Effector memory CD8-positive, alpha-beta T cell (primary cell): ENCODE measurements at regions not wholly inside any gene's neighbourhood (a gene's known extent, or its start where the extent isn't known, plus 50 kb on each side); places are given as distances from the start of the nearest gene placed in this dataset.

Source experiments
- ATAC-seq: fragments of 150-1000 bp; cut with Tn5 transposase; replicated peaks from 2 replicates; pipeline ENCODE4 v1.10.0; 2021; ENCODE audit warnings: mild to moderate bottlenecking, moderate library complexity
- DNase-seq, 3 experiments: peaks; one replicate each; pipeline ENCODE4 v3.0.0; 2021
- H3K27ac Mint-ChIP-seq, 2 donors: one replicate each; pipeline ENCODE4 v1.8.0; 2022; ENCODE audit warnings: mild to moderate bottlenecking in 2 of 2, mixed read lengths in 2 of 2, moderate library complexity in 2 of 2
- H3K27me3 Mint-ChIP-seq, 2 donors: one replicate each; pipeline ENCODE4 v1.8.0; 2022; ENCODE audit warnings: mixed read lengths in 2 of 2
- H3K36me3 Mint-ChIP-seq: one replicate; pipeline ENCODE4 v1.8.0; 2022; ENCODE audit warnings: mild to moderate bottlenecking, moderate library complexity, mixed read lengths; ENCODE audit not compliant: insufficient read depth
- H3K4me1 Mint-ChIP-seq, 2 donors: one replicate each; pipeline ENCODE4 v1.8.0; 2022; ENCODE audit warnings: low read depth in 2 of 2, mixed read lengths in 2 of 2
- H3K4me3 Mint-ChIP-seq, 2 donors: one replicate each; pipeline ENCODE4 v1.8.0; 2022; ENCODE audit warnings: mild to moderate bottlenecking in 2 of 2, mixed read lengths in 2 of 2, moderate library complexity in 2 of 2
- H3K9me3 Mint-ChIP-seq, 2 donors: one replicate each; pipeline ENCODE4 v1.8.0; 2022; ENCODE audit warnings: mixed read lengths in 2 of 2

DNA sequence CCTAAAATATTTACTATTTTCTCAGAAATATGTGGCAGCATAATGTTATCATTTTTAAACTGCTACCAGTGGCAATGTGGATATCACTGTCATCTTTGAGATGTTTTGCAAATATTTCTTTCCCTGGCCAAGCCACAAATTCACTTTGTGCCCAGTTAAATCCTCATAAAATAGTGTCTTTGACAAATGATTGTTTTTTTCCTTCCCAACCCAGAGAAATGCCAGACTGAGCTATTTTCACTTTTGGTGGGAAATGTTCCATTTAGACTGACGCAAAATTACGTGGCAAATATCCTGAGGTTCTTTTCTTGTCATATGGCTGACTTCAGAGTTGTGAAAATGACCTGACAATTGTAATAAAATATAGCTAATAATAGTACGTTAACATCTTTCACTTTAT, 807.0 kb upstream of the SOX9 start:
- DNase-seq (no peak), ATAC-seq (no peak)
- no peaks in the 10 kb centered on the region for H3K4me1 Mint-ChIP-seq
- no peak overlapping the region for H3K27ac Mint-ChIP-seq
- peaks cover 4 to 12% of the 10 kb centered on the region in 2 donors for H3K9me3 Mint-ChIP-seq
- H3K36me3 Mint-ChIP-seq, result no peaks in the 10 kb centered on the region
- no peak overlapping the region for H3K4me3 Mint-ChIP-seq
- H3K27me3 Mint-ChIP-seq, result no peaks in the 10 kb centered on the region

DNA sequence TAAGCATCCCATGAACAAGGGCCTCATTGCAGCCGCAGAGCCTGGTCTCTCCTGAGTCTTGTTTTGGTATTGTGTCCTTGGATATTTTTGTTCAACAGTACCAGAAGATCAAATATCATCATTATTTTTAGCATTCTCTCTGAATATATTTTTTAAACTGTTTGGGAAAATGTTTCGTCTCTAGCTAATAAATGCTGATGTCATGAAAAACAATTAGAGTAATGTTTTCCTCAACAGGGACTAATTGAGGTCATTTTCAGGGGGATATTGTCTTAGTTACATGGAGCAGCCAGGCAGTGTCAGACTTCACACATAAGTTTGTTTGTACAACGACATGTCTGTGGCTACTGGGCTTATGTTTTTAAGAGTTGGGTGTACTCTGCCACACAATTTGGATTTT, 805.3 kb upstream of the SOX9 start:
- H3K4me3 Mint-ChIP-seq, result no peak overlapping the region
- H3K9me3 Mint-ChIP-seq, result peaks cover 6 to 7% of the 10 kb centered on the region in 2 donors
- ATAC-seq (no peak), DNase-seq (no peak)
- no peaks in the 10 kb centered on the region for H3K4me1 Mint-ChIP-seq
- no peaks in the 10 kb centered on the region for H3K36me3 Mint-ChIP-seq
- H3K27ac Mint-ChIP-seq, result no peak overlapping the region
- no peaks in the 10 kb centered on the region for H3K27me3 Mint-ChIP-seq

DNA sequence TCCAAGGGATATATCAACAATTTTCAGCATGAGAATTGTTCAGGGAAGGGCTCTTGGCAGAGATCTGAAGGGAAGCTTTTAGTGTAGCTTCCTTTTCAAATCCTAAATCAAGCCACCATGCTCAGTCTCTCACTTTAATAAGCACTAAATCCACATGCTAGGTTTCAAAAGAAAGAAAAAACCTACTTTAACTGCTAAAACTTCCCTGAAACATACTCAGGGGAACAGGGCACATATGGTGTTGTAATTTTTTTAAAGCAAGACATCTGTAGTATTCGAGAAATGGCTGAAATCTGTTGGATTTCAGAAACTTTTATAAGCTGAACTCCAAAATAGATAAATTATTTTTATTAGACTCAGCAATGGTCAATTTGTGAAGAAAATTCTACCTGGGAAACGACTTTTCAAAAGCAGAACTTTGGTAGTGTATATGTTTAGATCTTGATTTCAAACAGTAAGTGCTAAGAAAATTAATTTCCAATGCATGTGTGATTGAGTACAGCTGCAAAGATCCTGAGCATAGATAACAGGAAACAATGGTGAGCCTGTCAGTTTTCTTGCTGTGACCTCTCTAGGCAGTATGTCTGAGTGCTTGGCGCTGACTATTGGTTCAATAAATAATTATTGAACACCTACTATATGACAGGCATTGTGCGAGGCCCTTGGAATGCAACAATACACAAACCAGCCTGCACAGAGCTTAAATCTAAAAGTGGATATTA, 804.5 kb upstream of the SOX9 start:
- Mint-ChIP-seq H3K4me3 (no peak overlapping the region), H3K27ac (no peak overlapping the region), H3K27me3 (no peaks in the 10 kb centered on the region), H3K9me3 (peaks cover 8 to 12% of the 10 kb centered on the region in 2 donors), H3K36me3 (no peaks in the 10 kb centered on the region), H3K4me1 (no peaks in the 10 kb centered on the region)
- ATAC-seq, result no peak
- no peak for DNase-seq

DNA sequence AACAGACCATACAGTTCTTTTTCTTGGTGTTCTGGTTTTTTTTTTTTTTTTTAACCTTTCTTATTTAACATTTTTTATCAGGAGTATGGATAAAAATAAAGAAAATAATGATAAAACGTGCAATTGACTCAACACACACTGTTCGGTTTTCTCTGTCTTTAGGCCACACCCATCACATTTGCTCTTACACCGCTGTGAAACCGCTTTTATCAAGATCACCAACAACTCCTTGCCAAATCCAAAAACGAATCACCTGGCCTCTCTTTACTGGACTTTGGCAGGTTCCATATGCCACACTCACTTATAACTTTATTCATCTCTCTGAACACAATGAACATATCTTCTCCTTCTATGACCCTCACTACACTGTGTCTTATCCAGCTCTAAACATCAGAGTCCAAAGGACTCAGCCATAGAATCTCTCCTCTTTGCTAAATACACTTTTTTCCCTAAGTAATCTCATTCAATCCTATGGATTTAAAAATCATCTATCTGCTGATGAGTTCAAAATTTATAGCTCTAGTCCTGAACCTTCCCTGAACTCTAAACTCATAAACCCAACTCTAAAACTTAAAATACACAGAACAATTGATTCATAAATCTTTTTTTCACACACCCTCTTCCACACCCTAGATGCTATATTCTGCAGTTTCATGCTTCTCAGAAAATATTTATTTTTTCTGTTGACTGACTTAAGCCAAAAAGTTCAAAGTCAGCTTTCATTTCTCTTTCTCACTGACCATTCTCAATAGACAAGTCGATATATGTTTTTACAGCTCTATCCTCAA, 800.6 kb upstream of the SOX9 start:
- H3K4me3 Mint-ChIP-seq, result no peak overlapping the region
- ATAC-seq (no peak), DNase-seq (no peak)
- no peaks in the 10 kb centered on the region for H3K36me3 Mint-ChIP-seq
- H3K27ac Mint-ChIP-seq, result no peak overlapping the region
- no peaks in the 10 kb centered on the region for H3K27me3 Mint-ChIP-seq
- no peaks in the 10 kb centered on the region for H3K4me1 Mint-ChIP-seq
- peaks cover 12% of the 10 kb centered on the region in 2 donors for H3K9me3 Mint-ChIP-seq

DNA sequence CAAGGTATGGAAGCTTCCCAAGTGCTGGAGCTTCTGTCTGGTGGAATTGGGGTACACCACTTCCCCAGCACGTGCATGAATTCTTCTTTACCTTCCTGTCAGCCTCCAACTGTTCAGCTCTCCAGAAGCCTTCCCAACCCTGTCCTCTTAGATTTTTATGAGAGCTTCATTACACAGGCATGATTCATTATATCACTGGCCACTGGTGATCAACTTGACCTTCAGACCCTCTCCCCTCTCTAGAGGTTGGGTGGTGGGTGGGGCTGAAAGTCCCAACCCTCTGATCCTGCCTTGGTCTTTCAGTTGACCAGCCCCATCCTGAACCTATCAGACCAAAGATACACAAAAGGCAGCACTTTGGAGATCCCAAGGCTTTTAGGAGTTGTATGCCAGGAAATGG, 795.7 kb upstream of the SOX9 start:
- Mint-ChIP-seq H3K9me3 (peaks cover 21% of the 10 kb centered on the region in 2 donors), H3K27ac (no peak overlapping the region), H3K4me1 (no peaks in the 10 kb centered on the region), H3K36me3 (no peaks in the 10 kb centered on the region), H3K27me3 (no peaks in the 10 kb centered on the region), H3K4me3 (no peak overlapping the region)
- ATAC-seq, result no peak
- no peak for DNase-seq

DNA sequence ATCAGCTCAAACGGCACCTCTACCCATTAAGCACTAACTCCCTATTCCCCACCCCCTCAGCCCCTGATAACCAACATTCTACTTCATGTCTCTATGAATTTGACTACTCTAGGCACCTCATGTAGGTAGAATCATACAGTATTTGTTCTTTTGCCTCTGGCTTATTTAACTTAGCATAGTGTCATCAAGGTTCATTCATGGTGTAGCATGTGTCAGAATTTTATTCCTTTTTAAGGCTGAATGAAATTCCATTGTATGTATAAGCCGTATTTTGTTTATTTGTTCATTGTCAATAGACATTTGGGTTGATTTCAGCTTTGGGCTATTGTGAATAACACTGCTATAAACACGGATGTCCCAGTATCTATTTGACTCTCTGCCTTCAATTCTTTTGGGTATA, 794.9 kb upstream of the SOX9 start:
- ATAC-seq (no peak), DNase-seq (no peak)
- Mint-ChIP-seq H3K4me1 (no peaks in the 10 kb centered on the region), H3K27me3 (no peaks in the 10 kb centered on the region), H3K36me3 (no peaks in the 10 kb centered on the region), H3K27ac (no peak overlapping the region), H3K4me3 (no peak overlapping the region), H3K9me3 (peaks cover 14 to 21% of the 10 kb centered on the region in 2 donors)

DNA sequence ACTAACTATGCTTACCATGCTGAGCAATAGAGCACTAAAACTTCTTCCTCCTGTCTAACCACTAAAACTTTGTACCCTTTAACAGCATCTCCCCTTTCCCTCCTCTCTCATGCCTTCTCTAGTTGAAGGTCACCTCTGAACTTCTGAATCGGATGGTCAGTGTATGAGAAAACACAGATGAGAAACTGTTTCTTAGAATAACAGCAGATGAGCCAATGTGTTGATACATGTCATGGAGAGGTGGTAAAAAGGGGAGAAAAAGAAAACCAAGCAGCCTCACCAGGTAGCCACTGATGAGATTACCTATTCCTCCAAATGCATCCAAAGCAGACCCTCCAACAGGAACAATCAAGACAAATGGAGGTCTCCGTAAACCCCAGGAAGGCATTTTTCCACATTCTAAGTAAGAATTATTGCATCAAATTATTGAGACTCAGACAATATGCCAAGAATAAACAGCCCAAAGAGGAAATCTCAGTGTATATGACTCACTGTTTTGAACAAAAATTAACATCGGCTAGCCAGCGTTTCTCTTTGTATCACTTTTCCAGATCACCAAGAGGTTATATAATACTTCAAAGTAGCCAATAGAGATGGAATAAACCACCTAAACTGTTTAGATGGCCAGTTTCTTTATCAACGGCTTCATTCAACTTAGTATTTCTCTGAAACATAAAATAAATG, 793.3 kb upstream of the SOX9 start:
- H3K4me1 Mint-ChIP-seq, result no peaks in the 10 kb centered on the region
- no peak for DNase-seq
- peaks cover 12 to 20% of the 10 kb centered on the region in 2 donors for H3K9me3 Mint-ChIP-seq
- no peak overlapping the region for H3K4me3 Mint-ChIP-seq
- H3K27me3 Mint-ChIP-seq, result no peaks in the 10 kb centered on the region
- no peaks in the 10 kb centered on the region for H3K36me3 Mint-ChIP-seq
- no peak overlapping the region for H3K27ac Mint-ChIP-seq
- no peak for ATAC-seq

DNA sequence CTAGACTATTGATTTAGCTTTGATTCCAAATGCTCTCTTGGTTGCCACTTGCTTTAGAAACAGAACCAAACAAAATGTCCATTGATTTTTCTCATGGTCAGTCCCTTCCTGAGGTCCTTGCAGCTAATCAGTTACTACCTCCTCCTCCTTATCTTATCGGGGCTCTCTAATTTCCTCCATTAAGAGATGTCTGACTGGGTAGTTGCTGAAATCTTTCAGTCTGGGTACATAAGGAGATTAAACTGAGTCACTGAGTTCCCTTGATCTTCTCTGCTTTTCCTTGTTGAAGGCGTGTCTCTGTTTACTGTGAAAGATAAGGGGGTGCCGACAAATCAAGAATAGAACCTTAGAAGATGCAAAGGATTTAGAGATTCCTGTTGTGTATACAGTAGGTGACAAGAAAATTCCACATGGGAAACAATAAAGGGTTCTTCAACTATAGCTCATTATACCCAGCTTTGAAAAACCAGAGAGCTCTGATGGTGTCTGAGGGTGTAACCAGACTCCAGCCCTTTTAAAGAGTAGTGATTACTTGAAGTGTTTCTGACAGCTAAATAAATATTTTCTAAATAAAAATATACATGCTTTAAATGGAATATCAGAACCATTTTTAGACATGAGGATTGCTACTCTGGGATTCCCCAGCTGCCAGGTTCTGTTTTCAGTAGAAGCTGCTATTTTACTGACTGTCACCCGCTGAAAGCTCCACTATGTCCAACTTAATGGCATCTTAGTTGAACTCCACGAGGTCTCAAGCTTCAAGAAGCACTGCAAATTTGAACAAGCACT, 791.3 kb upstream of the SOX9 start:
- H3K27me3 Mint-ChIP-seq, result no peaks in the 10 kb centered on the region
- no peaks in the 10 kb centered on the region for H3K36me3 Mint-ChIP-seq
- no peaks in the 10 kb centered on the region for H3K4me1 Mint-ChIP-seq
- H3K27ac Mint-ChIP-seq, result no peak overlapping the region
- H3K9me3 Mint-ChIP-seq, result peaks cover 10 to 20% of the 10 kb centered on the region in 2 donors
- ATAC-seq, result no peak
- H3K4me3 Mint-ChIP-seq, result no peak overlapping the region
- DNase-seq, result no peak

DNA sequence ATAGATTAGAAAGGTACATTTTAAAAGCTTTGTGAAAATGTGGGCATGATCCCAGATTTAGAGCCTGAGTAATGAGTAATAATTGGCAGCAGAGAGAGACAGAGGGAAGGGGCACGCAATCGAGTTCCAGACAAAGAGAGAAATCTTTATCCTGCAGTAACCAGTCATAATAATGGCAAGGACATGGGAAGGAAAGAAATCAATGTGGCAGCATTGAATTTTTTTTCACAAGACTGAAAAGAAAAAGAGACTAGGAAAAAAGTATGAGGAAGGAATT, 790.8 kb upstream of the SOX9 start:
- ATAC-seq, result no peak

DNA sequence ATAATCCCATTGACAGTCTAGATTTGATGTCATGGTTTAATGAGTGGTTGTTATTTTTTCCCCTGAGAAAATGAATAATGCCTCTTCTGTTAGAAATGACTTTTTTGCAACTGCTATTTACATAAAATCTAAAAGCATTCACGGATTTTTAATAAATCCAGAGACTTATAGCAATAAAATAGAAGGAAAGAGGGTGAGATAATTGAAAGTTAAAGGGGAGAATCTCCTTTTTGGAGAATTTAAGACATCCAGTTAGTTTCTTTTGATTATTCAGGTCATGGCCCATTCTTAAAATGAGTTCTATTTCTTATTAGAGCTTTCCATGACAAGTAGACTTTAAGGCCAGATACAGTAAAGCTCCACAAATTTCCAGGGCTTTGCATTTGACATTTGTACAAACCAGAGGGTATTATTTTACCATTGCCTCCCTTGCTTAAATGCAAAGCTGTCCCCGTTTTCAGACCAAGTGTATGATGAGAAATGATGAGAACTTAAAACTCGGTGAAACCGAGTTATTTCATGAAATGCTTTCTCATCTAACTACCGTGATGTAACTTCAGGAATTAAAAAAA, 789.0 kb upstream of the SOX9 start:
- no peaks in the 10 kb centered on the region for H3K27me3 Mint-ChIP-seq
- ATAC-seq (no peak), DNase-seq (no peak)
- peaks cover 10 to 20% of the 10 kb centered on the region in 2 donors for H3K9me3 Mint-ChIP-seq
- H3K27ac Mint-ChIP-seq, result no peak overlapping the region
- no peaks in the 10 kb centered on the region for H3K36me3 Mint-ChIP-seq
- H3K4me1 Mint-ChIP-seq, result no peaks in the 10 kb centered on the region
- no peak overlapping the region for H3K4me3 Mint-ChIP-seq

More for the DNA sequence above, 790.8 kb upstream of the SOX9 start:
- H3K27me3 Mint-ChIP-seq, result no peaks in the 10 kb centered on the region
- DNase-seq, result no peak
- H3K4me3 Mint-ChIP-seq, result no peak overlapping the region
- H3K4me1 Mint-ChIP-seq, result no peaks in the 10 kb centered on the region
- H3K9me3 Mint-ChIP-seq, result peaks cover 10 to 20% of the 10 kb centered on the region in 2 donors
- no peaks in the 10 kb centered on the region for H3K36me3 Mint-ChIP-seq
- no peak overlapping the region for H3K27ac Mint-ChIP-seq

DNA sequence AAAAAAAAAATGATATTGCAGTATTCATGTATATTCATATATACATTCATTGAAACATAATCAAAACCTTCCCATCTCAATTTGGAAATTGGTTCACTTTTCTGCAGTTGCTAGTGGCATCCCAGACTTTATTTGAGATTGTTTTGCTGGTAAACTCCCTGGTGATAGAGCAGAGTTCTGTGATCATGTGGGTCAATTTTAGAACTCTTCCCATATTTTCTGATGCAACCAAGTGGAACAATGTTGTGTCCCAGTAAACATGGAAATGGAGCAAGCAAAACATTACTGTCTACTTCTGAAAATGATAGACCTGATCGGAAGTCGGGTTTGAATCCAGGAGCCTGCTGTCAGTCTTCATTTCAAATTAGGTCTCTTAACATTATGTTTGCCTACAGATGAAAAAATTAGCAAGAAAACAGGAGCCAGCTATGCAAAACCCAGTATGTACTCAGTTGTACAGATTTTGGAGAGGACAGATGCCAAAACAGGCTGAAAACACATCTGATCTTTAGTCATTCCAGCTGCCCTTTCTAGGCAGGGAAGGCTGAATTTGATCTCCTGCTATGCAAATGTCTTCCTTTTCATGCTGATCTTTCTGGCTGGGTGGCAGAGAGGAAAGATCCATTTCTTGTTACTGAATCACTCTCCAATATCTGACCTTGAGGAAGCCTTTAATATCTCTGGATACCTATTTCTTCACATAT, 786.6 kb upstream of the SOX9 start:
- Mint-ChIP-seq H3K4me3 (no peak overlapping the region), H3K4me1 (no peaks in the 10 kb centered on the region), H3K36me3 (no peaks in the 10 kb centered on the region), H3K27me3 (no peaks in the 10 kb centered on the region), H3K27ac (no peak overlapping the region), H3K9me3 (peaks cover 3 to 12% of the 10 kb centered on the region in 2 donors)
- ATAC-seq (no peak), DNase-seq (no peak)

DNA sequence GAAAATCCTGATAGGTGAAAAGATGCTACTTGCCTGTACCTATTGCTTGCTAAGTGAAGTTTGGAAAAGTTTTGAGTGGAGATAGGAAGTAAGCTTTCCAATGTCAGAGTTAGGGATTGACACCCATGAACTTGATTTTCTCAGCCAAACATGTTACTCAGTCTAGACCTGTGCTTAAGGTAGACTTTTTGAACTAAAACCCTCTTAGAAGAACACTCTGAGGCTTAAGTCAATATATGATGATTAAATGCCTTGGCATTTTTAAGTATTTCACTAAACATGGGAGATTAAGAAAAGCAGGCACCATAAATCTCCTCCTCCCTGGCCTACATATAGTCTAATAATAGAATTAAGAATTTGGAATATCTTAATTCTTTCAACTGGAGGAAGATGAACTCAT, 785.6 kb upstream of the SOX9 start:
- ATAC-seq (no peak), DNase-seq (no peak)
- H3K27me3 Mint-ChIP-seq, result no peaks in the 10 kb centered on the region
- no peaks in the 10 kb centered on the region for H3K36me3 Mint-ChIP-seq
- H3K4me3 Mint-ChIP-seq, result no peak overlapping the region
- no peaks in the 10 kb centered on the region for H3K4me1 Mint-ChIP-seq
- H3K27ac Mint-ChIP-seq, result no peak overlapping the region
- H3K9me3 Mint-ChIP-seq, result peaks cover 0 to 6% of the 10 kb centered on the region in 2 donors

DNA sequence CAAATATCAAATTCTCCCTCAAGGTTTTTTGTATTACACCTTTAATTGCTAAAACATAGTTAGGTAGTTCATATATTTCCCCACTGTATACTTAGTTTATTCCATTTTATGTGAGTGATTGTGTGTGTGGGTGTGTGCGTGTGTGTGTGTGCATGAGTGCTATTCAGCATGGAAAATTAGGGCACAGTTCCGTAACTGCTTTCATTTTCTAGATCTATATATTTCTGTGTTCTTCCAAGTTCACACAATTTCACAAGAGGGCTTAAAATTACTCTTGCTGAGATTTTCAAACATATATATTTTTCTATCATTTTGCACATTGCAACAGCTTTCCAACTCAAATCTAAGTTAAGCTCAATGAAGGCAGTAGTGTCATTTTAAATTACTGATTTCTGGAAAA, 782.9 kb upstream of the SOX9 start:
- no peak for ATAC-seq
- Mint-ChIP-seq H3K36me3 (no peaks in the 10 kb centered on the region), H3K27me3 (no peaks in the 10 kb centered on the region), H3K27ac (no peak overlapping the region), H3K4me3 (no peak overlapping the region), H3K9me3 (peaks cover 0 to 2% of the 10 kb centered on the region in 2 donors), H3K4me1 (no peaks in the 10 kb centered on the region)
- DNase-seq, result no peak
